CD4-positive, alpha-beta T cell (primary cell): ENCODE measurements at regions not wholly inside any gene's neighbourhood (a gene's known extent, or its start where the extent isn't known, plus 50 kb on each side); places are given as distances from the start of the nearest gene placed in this dataset.

Experiments
- ATAC-seq: fragments of 200-7000 bp; cut with Tn5 transposase; one replicate; pipeline ENCODE4 v1.10.0; 2022; ENCODE audit warnings: mild to moderate bottlenecking; ENCODE audit not compliant: poor library complexity
- CTCF ChIA-PET: fragments of 350-600 bp; sonication (Branson Sonifier 250); formaldehyde crosslinking; loops from one replicate; lab custom pipeline; 2021; ENCODE audit warnings: antibody characterized with exemption, inconsistent platforms; lab: Charles Lee
- POLR2A ChIA-PET: fragments of 350-600 bp; sonication (Branson Sonifier 250); formaldehyde crosslinking; loops from one replicate; lab custom pipeline; 2021; ENCODE audit warnings: antibody characterized with exemption, inconsistent platforms; lab: Charles Lee
- DNase-seq, 14 experiments: peaks; one replicate each; pipeline ENCODE4 v3.0.0-alpha.2; 2013 to 2020; ENCODE audit warnings: mixed read lengths in 2 of 14
- H3K27ac ChIP-seq, 2 donors: one replicate each; pipeline versions ENCODE4 v1.5.1 to v1.7.0; 2013; ENCODE audit warnings: low read length in 2 of 2, low read depth in 1 of 2, mild to moderate bottlenecking in 1 of 2
- H3K27me3 ChIP-seq, 2 experiments: 1 replicate in 1 of 2; 2 replicates in 1 of 2; pipeline versions ENCODE4 v1.6.1 to v1.7.0; 2013; ENCODE audit warnings: low read length in 2 of 2, control low read depth in 1 of 2, mild to moderate bottlenecking in 1 of 2, moderate library complexity in 1 of 2; ENCODE audit not compliant: insufficient read depth in 2 of 2, control insufficient read depth in 1 of 2
- H3K36me3 ChIP-seq: one replicate; pipeline ENCODE4 v1.6.1; 2013; ENCODE audit warnings: low read length, control low read depth; ENCODE audit not compliant: insufficient read depth
- H3K4me1 ChIP-seq: one replicate; pipeline ENCODE4 v1.6.1; 2013; ENCODE audit warnings: low read length, control low read depth; ENCODE audit not compliant: insufficient read depth
- H3K4me3 ChIP-seq: one replicate; pipeline ENCODE4 v1.5.1; 2013; ENCODE audit warnings: mild to moderate bottlenecking, low read length, moderate library complexity
- H3K9me3 ChIP-seq, 2 experiments: 1 replicate in 1 of 2; 2 replicates in 1 of 2; pipeline versions ENCODE4 v1.6.1 to v1.7.0; 2013; ENCODE audit warnings: low read length in 2 of 2, mild to moderate bottlenecking in 2 of 2, control low read depth in 1 of 2, moderate library complexity in 1 of 2; ENCODE audit not compliant: control insufficient read depth in 1 of 2, insufficient read depth in 1 of 2
- H3K27ac Mint-ChIP-seq: one replicate; pipeline ENCODE4 v1.8.0; 2020; ENCODE audit warnings: mixed read lengths
- H3K27me3 Mint-ChIP-seq: one replicate; pipeline ENCODE4 v1.8.0; 2021; ENCODE audit warnings: mixed read lengths
- H3K36me3 Mint-ChIP-seq: one replicate; pipeline ENCODE4 v1.8.0; 2021; ENCODE audit warnings: low read depth, mixed read lengths
- H3K4me1 Mint-ChIP-seq: one replicate; pipeline ENCODE4 v1.8.0; 2021; ENCODE audit warnings: low read depth, mixed read lengths
- H3K4me3 Mint-ChIP-seq: one replicate; pipeline ENCODE4 v1.8.0; 2020; ENCODE audit warnings: mild to moderate bottlenecking, mixed read lengths
- H3K9me3 Mint-ChIP-seq: one replicate; pipeline ENCODE4 v1.8.0; 2020; ENCODE audit warnings: mixed read lengths
- intact Hi-C, 2 experiments: fragments of 100-400 bp; cut with DNase I in 1 of 2; cut with micrococcal nuclease in 1 of 2; formaldehyde crosslinking; loops; one replicate each; pipeline versions ENCODE4 v1.15.1 to v1.9.0; 2023 to 2025; cut with DNase I, micrococcal nuclease
- TF ChIP-seq, protein P1 (sequence below): fragments of 200-600 bp; IDR thresholded peaks from one replicate; pipeline ENCODE4 v1.8.0; 2022; ENCODE audit warnings: antibody characterized with exemption, mild to moderate bottlenecking

GRCh38 chr22:49468487-49469198 lies 359.0 kb downstream of the BRD1 start:
- Mint-ChIP-seq H3K4me1 (no peaks in the 10 kb centered on the region), H3K9me3 (no peaks in the 10 kb centered on the region), H3K27me3 (no peaks in the 10 kb centered on the region), H3K36me3 (peaks cover 6% of the 10 kb centered on the region), H3K4me3 (no peak overlapping the region), H3K27ac (no peak overlapping the region)
- CTCF ChIA-PET = no interaction called here
- DNase-seq (no peak), ATAC-seq (no peak)
- Histone ChIP-seq H3K27ac (no peak overlapping the region), H3K9me3 (peaks cover 0 to 5% of the 10 kb centered on the region in 2 experiments), H3K27me3 (peaks cover 0 to 2% of the 10 kb centered on the region in 2 experiments), H3K4me1 (no peaks in the 10 kb centered on the region), H3K36me3 (no peaks in the 10 kb centered on the region), H3K4me3 (no peak overlapping the region)
- POLR2A ChIA-PET = no interaction called here
- intact Hi-C loops = no loop called here
- TF ChIP-seq, protein P1, sequence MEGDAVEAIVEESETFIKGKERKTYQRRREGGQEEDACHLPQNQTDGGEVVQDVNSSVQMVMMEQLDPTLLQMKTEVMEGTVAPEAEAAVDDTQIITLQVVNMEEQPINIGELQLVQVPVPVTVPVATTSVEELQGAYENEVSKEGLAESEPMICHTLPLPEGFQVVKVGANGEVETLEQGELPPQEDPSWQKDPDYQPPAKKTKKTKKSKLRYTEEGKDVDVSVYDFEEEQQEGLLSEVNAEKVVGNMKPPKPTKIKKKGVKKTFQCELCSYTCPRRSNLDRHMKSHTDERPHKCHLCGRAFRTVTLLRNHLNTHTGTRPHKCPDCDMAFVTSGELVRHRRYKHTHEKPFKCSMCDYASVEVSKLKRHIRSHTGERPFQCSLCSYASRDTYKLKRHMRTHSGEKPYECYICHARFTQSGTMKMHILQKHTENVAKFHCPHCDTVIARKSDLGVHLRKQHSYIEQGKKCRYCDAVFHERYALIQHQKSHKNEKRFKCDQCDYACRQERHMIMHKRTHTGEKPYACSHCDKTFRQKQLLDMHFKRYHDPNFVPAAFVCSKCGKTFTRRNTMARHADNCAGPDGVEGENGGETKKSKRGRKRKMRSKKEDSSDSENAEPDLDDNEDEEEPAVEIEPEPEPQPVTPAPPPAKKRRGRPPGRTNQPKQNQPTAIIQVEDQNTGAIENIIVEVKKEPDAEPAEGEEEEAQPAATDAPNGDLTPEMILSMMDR = no peak

DNA sequence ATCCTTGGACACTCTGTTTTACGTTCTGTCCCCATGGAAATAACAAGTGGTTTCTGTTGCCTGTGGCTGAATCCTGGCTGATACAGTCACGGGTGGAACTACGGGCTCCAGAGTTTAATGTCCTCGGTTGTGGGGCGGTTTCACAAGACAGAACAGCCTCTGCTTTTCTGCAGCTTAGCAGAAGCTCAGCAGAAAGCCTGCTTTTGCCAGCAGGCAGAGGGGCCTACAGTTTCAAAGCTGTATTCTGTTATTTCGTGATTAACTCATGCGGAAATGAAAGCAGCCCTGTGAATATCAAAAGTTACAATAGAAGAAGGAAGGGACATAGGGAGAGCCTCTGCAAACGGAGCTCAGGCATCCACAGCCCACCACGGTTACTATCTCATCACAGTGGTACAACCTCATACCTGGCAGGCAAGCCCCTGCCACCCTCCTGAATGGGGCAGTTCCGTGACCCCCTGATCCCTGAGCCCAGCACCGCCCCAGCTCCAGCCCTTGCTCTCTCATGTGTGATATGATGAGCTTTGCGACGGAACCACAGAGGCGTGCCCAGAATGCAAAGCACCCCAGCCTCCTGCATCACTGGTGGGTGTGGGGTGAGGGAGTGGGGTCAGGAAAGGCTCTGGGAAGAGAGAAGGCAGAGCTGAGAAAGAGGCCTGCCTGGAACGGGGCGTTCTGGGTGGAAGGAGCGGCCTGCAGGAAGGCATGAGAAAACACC lies 360.6 kb downstream of the BRD1 start:
- Histone ChIP-seq H3K27ac (no peak overlapping the region), H3K9me3 (peaks cover 0 to 5% of the 10 kb centered on the region in 2 experiments), H3K36me3 (no peaks in the 10 kb centered on the region), H3K4me3 (no peak overlapping the region), H3K27me3 (peaks cover 0 to 2% of the 10 kb centered on the region in 2 experiments), H3K4me1 (no peaks in the 10 kb centered on the region)
- peaks cover 6% of the 10 kb centered on the region for H3K36me3 Mint-ChIP-seq
- TF ChIP-seq, protein P1 = no peak
- ATAC-seq (no peak), DNase-seq (no peak)
- POLR2A ChIA-PET = interaction anchor here (0.8 kb wide), 1 partner anchor 448 kb away, joined by 3 read pairs; no protein-coding TSS in a partner anchor
- no peak overlapping the region for H3K27ac Mint-ChIP-seq
- H3K4me1 Mint-ChIP-seq = no peaks in the 10 kb centered on the region
- intact Hi-C loops = no loop called here
- CTCF ChIA-PET = no interaction called here
- no peaks in the 10 kb centered on the region for H3K27me3 Mint-ChIP-seq
- H3K4me3 Mint-ChIP-seq = no peak overlapping the region
- H3K9me3 Mint-ChIP-seq = no peaks in the 10 kb centered on the region

DNA sequence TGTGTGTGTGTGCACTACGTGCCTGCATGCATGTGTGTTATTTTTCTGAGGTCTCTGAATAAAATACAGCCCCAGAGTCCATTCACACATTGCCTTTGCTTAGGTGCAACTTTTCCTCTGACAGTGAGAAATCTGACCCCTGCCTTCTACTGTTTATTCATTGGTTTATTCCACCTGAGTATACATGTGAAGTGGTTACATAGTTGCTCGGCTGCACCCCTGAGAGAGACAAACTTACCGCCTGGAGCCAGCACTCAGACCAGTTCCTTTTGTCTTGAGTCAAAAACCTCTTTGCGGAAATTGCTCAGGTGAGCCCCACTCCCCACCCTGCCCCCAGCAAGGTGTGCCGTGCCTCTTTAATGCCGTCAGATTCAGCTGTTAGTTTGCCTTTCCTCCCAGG lies 363.6 kb downstream of the BRD1 start:
- Mint-ChIP-seq H3K27ac (no peak overlapping the region), H3K27me3 (no peaks in the 10 kb centered on the region), H3K4me1 (no peaks in the 10 kb centered on the region), H3K9me3 (no peaks in the 10 kb centered on the region), H3K4me3 (no peak overlapping the region), H3K36me3 (peaks cover 6% of the 10 kb centered on the region)
- Histone ChIP-seq H3K4me1 (no peaks in the 10 kb centered on the region), H3K4me3 (no peak overlapping the region), H3K27ac (no peak overlapping the region), H3K36me3 (no peaks in the 10 kb centered on the region), H3K27me3 (peaks cover 0 to 2% of the 10 kb centered on the region in 2 experiments), H3K9me3 (peaks cover 0 to 5% of the 10 kb centered on the region in 2 experiments)
- POLR2A ChIA-PET = no interaction called here
- TF ChIP-seq, protein P1 = no peak
- DNase-seq (no peak), ATAC-seq (no peak)
- intact Hi-C loops = no loop called here
- CTCF ChIA-PET = no interaction called here
